Stimulated activated naive CD4-positive, alpha-beta T cell (primary cell): ENCODE measurements at regions not wholly inside any gene's neighbourhood (a gene's known extent, or its start where the extent isn't known, plus 50 kb on each side); places are given as distances from the start of the nearest gene placed in this dataset.
"Not testable (repeated sequence)": the region's sequence is repeated elsewhere in the genome, so short reads cannot be mapped to it uniquely, and the experiment has no call there.

Experiments
- DNase-seq, 6 experiments: peaks; one replicate each; lab custom pipeline; 2025; lab: John Stamatoyannopoulos, UW

- DNase-seq, result not testable (repeated sequence)
Observed at GRCh38 chr22:47860907-47861306, 1098.5 kb downstream of the TBC1D22A start.

- no peak for DNase-seq
Observed at GRCh38 chr22:47859881-47860525, 1097.6 kb downstream of the TBC1D22A start.

- DNase-seq, result no peak
Observed at GRCh38 chr22:47858773-47859306, 1096.4 kb downstream of the TBC1D22A start.

- DNase-seq, result no peak
Observed at GRCh38 chr22:47854680-47855079, 1092.2 kb downstream of the TBC1D22A start.

- no peak for DNase-seq
Observed at GRCh38 chr22:47854251-47854650, 1091.8 kb downstream of the TBC1D22A start.

GRCh38 chr22:47853750-47854149 is 1091.3 kb downstream of the TBC1D22A start:
- DNase-seq, result no peak

- DNase-seq, result no peak
Observed at GRCh38 chr22:47851586-47851985, 1089.1 kb downstream of the TBC1D22A start.

GRCh38 chr22:47850644-47851151 is 1088.2 kb downstream of the TBC1D22A start:
- no peak for DNase-seq

GRCh38 chr22:47849576-47849975 is 1087.1 kb downstream of the TBC1D22A start:
- DNase-seq, result no peak

- DNase-seq, result no peak
Observed at GRCh38 chr22:47848184-47848920, 1085.9 kb downstream of the TBC1D22A start.

- DNase-seq, result no peak
Observed at GRCh38 chr22:47847131-47847890, 1084.9 kb downstream of the TBC1D22A start.

- DNase-seq, result no peak
Observed at GRCh38 chr22:47846206-47846605, 1083.8 kb downstream of the TBC1D22A start.

GRCh38 chr22:47842119-47842518 is 1079.7 kb downstream of the TBC1D22A start:
- DNase-seq, result no peak

GRCh38 chr22:47841156-47841555 is 1078.7 kb downstream of the TBC1D22A start:
- no peak for DNase-seq

GRCh38 chr22:47839595-47840227 is 1077.3 kb downstream of the TBC1D22A start:
- no peak for DNase-seq

GRCh38 chr22:47837703-47838102 is 1075.3 kb downstream of the TBC1D22A start:
- no peak for DNase-seq

GRCh38 chr22:47836957-47837356 is 1074.5 kb downstream of the TBC1D22A start:
- no peak for DNase-seq

GRCh38 chr22:47835726-47836125 is 1073.3 kb downstream of the TBC1D22A start:
- no peak for DNase-seq

GRCh38 chr22:47826016-47826415 is 1063.6 kb downstream of the TBC1D22A start:
- no peak for DNase-seq

- no peak for DNase-seq
Observed at GRCh38 chr22:47822422-47822821, 1060.0 kb downstream of the TBC1D22A start.

- no peak for DNase-seq
Observed at GRCh38 chr22:47818496-47818895, 1056.0 kb downstream of the TBC1D22A start.

GRCh38 chr22:47817380-47817779 is 1054.9 kb downstream of the TBC1D22A start:
- DNase-seq, result no peak
